GM21526 (cell line): ENCODE measurements at regions not wholly inside any gene's neighbourhood (a gene's known extent, or its start where the extent isn't known, plus 50 kb on each side); places are given as distances from the start of the nearest gene placed in this dataset.
"Not testable (repeated sequence)": the region's sequence is repeated elsewhere in the genome, so short reads cannot be mapped to it uniquely, and the experiment has no call there.

ENCODE experiments used
- ATAC-seq: cut with Tn5 transposase; IDR thresholded peaks from one replicate; pipeline ENCODE4 v1.9.1; 2021; ENCODE audit warnings: moderate library complexity; ENCODE audit not compliant: unreplicated experiment, low FRiP score

GRCh38 chr5:102554082-102554481 is 55.3 kb upstream of the SLCO6A1 start:
- no peak for ATAC-seq

DNA sequence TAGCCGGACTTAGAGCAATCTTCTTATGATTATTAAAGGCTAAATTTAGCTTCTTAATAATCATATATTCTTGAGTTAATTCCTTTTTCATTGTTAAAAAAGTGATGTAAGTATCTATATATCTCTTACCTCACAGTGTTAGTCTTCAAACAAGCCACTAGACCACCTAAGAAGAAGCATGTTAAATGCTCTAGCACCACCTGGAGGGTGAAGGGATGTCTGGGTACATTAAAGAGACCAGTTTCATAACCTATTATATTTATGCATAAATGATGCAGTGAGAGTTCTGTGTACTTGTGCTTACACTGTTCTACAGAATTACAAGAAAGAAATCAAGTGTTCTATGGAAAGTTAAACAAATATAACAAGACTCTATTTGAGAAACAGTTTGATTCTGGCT is 55.9 kb upstream of the SLCO6A1 start:
- peak; percentile 52 for ATAC-seq

DNA sequence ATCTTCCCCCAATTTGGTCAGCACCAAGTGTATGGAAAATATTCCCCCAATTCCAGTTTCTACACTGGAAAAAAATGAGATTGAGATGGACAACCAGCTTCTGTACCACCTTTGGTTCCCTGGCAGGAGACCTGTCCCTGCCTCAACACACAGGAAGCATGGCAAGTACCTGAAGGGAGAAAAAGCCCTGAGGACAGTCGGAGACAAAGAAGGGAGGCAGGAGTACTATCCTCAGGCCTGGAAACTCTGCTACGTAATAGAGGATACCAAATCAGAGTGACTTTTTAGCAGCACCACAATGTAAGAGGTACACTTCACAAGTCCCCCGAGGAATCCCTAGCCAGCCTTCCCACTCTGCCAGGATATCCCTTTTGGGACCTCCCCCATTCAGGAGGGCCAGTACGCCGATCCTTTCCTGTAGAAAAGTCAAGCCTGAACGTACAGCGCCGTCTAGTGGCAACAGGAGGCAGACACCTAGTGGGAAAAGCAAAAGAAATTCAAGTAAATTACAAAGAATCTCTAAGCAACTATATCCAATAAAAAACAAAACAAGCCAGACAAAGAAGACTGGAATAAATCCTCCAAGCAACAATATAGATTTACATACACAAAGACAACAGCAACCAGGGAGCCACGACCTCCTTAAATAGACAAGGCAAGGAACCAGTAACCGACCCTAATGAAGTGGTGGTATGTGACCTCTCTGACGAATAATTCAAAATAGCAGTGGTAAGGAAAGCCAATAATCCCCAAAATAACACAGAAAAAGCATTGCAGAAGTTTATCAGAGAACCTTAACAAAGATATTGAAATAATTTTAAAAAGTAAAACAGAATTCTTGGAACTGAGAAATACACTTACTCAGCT is 63.3 kb upstream of the SLCO6A1 start:
- peak; percentile 74 for ATAC-seq

DNA sequence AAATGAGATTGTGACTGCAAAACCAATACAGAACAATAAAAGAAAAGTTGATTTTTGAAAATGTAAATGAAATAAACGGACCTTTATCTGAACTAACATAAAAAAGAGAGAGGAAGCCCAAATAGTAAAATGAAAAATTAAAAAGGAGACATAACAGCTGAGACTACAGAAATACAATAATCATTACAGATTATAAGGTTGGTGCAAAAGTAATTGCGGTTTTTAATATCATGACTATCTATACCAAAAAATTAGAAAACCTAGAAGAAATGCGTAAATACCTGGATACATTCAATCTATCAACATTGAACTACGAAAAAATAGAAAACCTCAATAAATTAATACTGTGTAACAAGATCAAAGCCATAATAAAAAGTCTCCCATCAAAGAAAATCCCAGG is 71.9 kb upstream of the SLCO6A1 start:
- no peak for ATAC-seq

DNA sequence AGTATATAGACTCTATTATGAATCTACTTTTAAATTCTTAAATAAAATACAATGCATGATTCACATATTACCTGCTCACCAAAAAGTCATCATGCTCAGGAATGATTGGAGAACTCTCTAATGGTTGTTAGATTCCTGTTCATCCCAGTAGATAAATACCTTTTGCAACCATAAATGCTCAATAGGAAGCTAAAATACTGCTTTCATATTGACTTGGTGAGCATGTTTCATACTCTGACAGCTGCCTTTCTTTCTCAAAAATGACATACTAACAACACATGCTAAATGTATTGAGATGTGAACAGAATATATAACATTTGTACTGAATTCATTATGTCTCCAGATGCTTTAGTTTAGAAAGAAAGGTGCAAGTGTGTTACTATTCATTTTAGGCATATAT is 79.6 kb upstream of the SLCO6A1 start:
- ATAC-seq, result no peak

GRCh38 chr5:102579379-102579778 is 80.6 kb upstream of the SLCO6A1 start:
- ATAC-seq, result no peak

GRCh38 chr5:102581011-102581410 is 82.2 kb upstream of the SLCO6A1 start:
- ATAC-seq, result no peak

- no peak for ATAC-seq
These were observed 83.9 kb upstream of the SLCO6A1 start for GRCh38 chr5:102582696-102583095.

- no peak for ATAC-seq
These were observed 84.7 kb upstream of the SLCO6A1 start for GRCh38 chr5:102583276-102584124.

GRCh38 chr5:102589661-102590060 is 90.9 kb upstream of the SLCO6A1 start:
- ATAC-seq, result no peak

GRCh38 chr5:102590467-102590866 is 91.7 kb upstream of the SLCO6A1 start:
- ATAC-seq, result no peak

DNA sequence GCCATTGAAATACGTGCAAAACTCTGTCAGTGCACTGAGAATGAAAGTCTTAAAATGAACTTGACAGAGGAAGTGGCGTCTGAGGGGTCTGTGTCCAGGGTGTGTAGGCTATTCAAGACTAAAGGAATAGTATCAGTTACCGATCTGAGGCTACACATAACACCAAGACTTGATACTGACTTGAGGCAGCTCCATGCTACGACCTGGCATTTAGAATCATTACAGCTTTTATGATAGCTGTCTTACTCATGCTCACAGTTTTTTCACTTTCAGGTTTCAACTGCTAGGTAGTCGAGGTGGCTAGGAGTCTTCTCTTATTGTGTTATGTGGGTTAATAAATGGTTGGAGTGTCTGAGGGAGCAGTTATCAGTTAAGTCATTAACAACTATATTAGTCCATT is 92.8 kb upstream of the SLCO6A1 start:
- peak; percentile 86 for ATAC-seq

GRCh38 chr5:102592586-102592985 is 93.8 kb upstream of the SLCO6A1 start:
- not testable (repeated sequence) for ATAC-seq

- no peak for ATAC-seq
These were observed 95.4 kb upstream of the SLCO6A1 start for GRCh38 chr5:102594192-102594591.

- ATAC-seq, result no peak
These were observed 96.5 kb upstream of the SLCO6A1 start for GRCh38 chr5:102595332-102595731.

GRCh38 chr5:102596113-102596512 is 97.3 kb upstream of the SLCO6A1 start:
- peak; percentile 60 for ATAC-seq

DNA sequence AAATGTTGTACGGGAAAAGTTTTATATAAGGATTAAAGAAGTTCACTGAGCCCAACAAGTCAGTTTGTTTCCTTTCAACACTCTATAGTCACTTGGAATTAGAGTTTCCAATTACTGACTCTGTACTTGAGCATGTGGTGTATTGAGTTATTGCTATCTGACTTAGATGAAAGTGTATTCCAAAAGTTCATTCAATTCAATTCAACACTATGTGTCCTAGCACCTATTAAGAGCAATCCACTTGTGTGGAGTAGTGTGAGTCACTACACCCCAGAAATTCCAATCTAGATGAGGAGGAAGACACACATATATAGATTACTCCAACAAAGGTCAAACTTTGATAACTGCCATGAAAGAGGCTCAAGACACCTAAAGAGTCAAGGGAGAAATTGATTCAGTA is 98.2 kb upstream of the SLCO6A1 start:
- ATAC-seq, result no peak

DNA sequence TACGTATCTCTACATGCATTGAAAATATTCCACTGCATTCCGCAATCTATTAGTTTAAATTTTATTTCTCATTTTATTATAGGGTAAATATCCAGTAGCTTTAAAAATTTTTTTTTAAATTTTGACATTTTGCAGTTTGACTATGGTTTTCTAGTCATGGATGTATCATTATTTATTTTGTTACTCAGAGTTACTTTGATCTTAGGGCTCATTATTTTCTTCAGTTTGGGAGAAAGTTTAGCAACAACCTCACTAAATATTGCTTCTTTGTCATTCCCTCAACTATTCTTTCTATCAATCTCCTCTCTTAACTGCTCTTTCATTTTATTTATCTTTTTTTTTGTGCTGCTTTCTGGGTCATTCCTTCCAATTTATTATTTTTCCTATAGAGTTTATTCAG is 100.5 kb upstream of the SLCO6A1 start:
- no peak for ATAC-seq

DNA sequence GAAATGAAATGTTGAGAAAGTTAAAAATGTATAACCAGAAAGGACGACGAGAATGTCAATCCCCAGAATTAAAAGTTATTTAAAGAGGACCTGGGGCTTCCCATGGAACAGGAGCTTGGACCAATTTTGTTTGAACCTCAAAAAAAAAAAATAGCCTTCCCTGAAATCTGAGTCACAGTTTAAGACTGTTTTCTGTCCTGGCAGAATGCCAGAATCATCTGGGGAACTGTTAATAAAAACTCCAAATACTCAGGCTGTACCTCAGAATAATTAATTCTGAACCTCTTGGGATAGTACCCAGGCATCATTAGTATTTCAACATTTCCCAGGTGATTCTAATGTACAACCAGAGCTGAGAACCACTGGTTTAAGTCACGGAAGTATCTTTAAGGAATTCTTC is 102.2 kb upstream of the SLCO6A1 start:
- ATAC-seq, result no peak

- ATAC-seq, result no peak
These were observed 104.9 kb upstream of the SLCO6A1 start for GRCh38 chr5:102603670-102604069.

DNA sequence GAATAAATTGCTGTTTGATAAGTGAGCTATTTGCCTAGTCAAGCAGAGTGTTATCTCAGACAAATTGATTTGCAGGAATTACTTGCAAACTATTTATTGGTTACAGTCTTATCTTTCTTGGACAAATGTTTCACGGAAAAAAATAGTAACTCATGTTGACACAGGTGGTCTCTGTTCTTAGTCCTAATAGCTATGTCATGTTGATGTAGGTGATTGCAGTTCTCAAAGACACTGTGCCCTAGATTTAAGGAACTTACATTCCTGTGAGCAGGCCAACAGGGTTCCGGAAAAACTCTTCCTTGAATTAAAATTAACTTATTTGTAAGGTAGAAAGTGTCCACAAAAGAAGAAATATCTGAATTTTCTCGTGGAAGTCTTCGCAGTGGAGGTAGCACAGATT is 109.6 kb upstream of the SLCO6A1 start:
- ATAC-seq, result no peak

DNA sequence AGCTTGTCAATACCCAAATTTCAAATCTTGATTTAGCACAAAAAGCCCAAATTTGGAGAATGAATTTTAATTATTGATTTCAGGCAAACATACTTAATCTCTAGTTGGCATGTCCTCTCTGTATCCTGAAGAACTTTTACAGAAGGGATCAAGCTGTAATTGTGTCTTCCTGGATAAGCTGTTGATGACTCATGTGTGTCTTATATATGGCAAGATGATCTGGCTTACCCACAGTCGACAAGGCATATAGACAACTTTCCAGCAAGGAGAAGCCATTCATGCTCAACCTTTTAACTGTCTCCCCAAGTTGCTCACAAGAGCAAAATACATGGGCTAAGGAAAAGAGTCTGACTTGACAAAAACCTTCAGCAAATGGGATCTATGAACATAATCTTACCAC is 112.5 kb upstream of the SLCO6A1 start:
- no peak for ATAC-seq
